ENCODE measurements at regions not wholly inside any gene's neighbourhood (a gene's known extent, or its start where the extent isn't known, plus 50 kb on each side); places are given as distances from the start of the nearest gene placed in this dataset.
"Not testable (repeated sequence)": the region's sequence is repeated elsewhere in the genome, so short reads cannot be mapped to it uniquely, and the experiment has no call there.

- Mint-ChIP-seq H3K4me1 (ENCODE audit: low read depth, unreplicated experiment) (peaks cover 2% of the 10 kb centered on the region), H3K36me3 (ENCODE audit: unreplicated experiment) (no peaks in the 10 kb centered on the region), H3K9me3 (ENCODE audit: unreplicated experiment) (peaks cover 3% of the 10 kb centered on the region), H3K27ac (ENCODE audit: unreplicated experiment) (no peak overlapping the region), H3K4me3 (ENCODE audit: unreplicated experiment) (no peak overlapping the region), H3K27me3 (ENCODE audit: unreplicated experiment) (no peaks in the 10 kb centered on the region)
- DNase-seq: no peak
- no peak for TF ChIP-seq CTCF (IDR thresholded peaks at IDR 0.05; ENCODE audit: partially characterized antibody, unreplicated experiment)
These were observed 233.2 kb upstream of the BTG1 start for GRCh38 chr12:92378682-92379479.

GRCh38 chr12:92375504-92375903 lies 229.9 kb upstream of the BTG1 start:
- H3K27ac Mint-ChIP-seq (ENCODE audit: unreplicated experiment); H3K4me3 Mint-ChIP-seq (ENCODE audit: unreplicated experiment); H3K36me3 Mint-ChIP-seq (ENCODE audit: unreplicated experiment); H3K27me3 Mint-ChIP-seq (ENCODE audit: unreplicated experiment); H3K9me3 Mint-ChIP-seq (ENCODE audit: unreplicated experiment); H3K4me1 Mint-ChIP-seq (ENCODE audit: low read depth, unreplicated experiment); DNase-seq: not testable (repeated sequence)

GRCh38 chr12:92370828-92371227 lies 225.2 kb upstream of the BTG1 start:
- Mint-ChIP-seq H3K9me3 (ENCODE audit: unreplicated experiment) (peaks cover 3% of the 10 kb centered on the region), H3K4me1 (ENCODE audit: low read depth, unreplicated experiment) (peaks cover 5% of the 10 kb centered on the region), H3K4me3 (ENCODE audit: unreplicated experiment) (no peak overlapping the region), H3K27ac (ENCODE audit: unreplicated experiment) (no peak overlapping the region), H3K36me3 (ENCODE audit: unreplicated experiment) (no peaks in the 10 kb centered on the region), H3K27me3 (ENCODE audit: unreplicated experiment) (no peaks in the 10 kb centered on the region)
- DNase-seq: no peak
- TF ChIP-seq CTCF (IDR thresholded peaks at IDR 0.05; ENCODE audit: partially characterized antibody, unreplicated experiment): no peak

GRCh38 chr12:92369636-92370035 lies 224.0 kb upstream of the BTG1 start:
- no peaks in the 10 kb centered on the region for H3K36me3 Mint-ChIP-seq (ENCODE audit: unreplicated experiment)
- H3K4me3 Mint-ChIP-seq (ENCODE audit: unreplicated experiment): no peak overlapping the region
- no peak for TF ChIP-seq CTCF (IDR thresholded peaks at IDR 0.05; ENCODE audit: partially characterized antibody, unreplicated experiment)
- peaks cover 9% of the 10 kb centered on the region for H3K4me1 Mint-ChIP-seq (ENCODE audit: low read depth, unreplicated experiment)
- H3K27me3 Mint-ChIP-seq (ENCODE audit: unreplicated experiment): peaks cover 1% of the 10 kb centered on the region
- H3K9me3 Mint-ChIP-seq (ENCODE audit: unreplicated experiment): peaks cover 1% of the 10 kb centered on the region
- no peak overlapping the region for H3K27ac Mint-ChIP-seq (ENCODE audit: unreplicated experiment)
- no peak for DNase-seq

GRCh38 chr12:92369056-92369455 lies 223.4 kb upstream of the BTG1 start:
- Mint-ChIP-seq H3K27me3 (ENCODE audit: unreplicated experiment) (peaks cover 3% of the 10 kb centered on the region), H3K4me1 (ENCODE audit: low read depth, unreplicated experiment) (peaks cover 11% of the 10 kb centered on the region), H3K27ac (ENCODE audit: unreplicated experiment) (no peak overlapping the region), H3K36me3 (ENCODE audit: unreplicated experiment) (no peaks in the 10 kb centered on the region), H3K9me3 (ENCODE audit: unreplicated experiment) (peaks cover 3% of the 10 kb centered on the region), H3K4me3 (ENCODE audit: unreplicated experiment) (no peak overlapping the region)
- no peak for DNase-seq
- no peak for TF ChIP-seq CTCF (IDR thresholded peaks at IDR 0.05; ENCODE audit: partially characterized antibody, unreplicated experiment)
